ENCODE measurements at regions not wholly inside any gene's neighbourhood (a gene's known extent, or its start where the extent isn't known, plus 50 kb on each side); places are given as distances from the start of the nearest gene placed in this dataset.

DNA sequence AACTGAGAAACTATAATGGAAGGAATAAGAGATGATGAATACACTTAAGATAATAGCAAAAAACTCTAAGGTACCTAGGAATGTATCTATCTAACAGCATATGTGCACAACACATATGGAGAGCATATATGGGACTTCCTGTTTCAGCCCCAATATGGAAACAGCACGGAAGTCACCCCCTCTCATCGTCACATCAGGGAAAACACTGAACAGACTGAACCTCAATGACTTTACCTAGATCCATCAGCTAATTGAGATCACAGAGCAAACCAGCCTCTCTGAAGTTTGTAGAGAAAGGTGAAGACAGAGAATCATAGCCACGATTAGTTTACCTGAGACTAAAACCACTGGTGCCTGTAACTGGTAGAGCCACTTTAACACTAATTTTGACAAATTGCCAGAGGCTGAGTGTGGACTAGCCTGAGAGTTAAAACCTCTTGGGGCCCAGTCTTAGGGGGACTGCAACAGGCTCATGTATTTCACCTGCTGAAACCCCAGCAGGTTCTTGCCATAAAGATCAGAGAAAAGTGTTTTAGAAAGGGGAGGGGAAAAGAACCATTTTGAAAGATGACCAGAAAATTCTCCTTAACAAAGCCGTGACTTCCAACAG is 722.6 kb downstream of the TBC1D22A start:
- no peak for DNase-seq (ENCODE audit: low spot score)

DNA sequence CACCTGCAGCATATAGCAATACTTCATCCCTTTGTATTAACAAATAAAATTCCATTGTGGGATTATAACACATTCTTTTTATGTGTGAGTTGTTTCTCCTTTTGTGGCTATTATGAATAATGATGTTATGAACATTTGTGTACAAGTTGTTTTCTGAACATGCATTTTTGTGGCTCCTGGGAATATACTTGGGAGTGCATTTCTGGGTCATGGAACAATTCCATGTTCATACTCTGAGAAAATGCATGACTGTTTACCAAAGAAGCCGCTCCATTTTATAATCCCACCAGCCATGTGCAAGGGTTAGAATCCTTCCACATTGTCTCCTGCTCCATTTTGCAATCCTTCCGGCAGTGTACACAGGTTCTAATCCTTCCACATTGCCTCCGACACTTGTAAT is 713.8 kb downstream of the TBC1D22A start:
- DNase-seq (ENCODE audit: low spot score): no peak

DNA sequence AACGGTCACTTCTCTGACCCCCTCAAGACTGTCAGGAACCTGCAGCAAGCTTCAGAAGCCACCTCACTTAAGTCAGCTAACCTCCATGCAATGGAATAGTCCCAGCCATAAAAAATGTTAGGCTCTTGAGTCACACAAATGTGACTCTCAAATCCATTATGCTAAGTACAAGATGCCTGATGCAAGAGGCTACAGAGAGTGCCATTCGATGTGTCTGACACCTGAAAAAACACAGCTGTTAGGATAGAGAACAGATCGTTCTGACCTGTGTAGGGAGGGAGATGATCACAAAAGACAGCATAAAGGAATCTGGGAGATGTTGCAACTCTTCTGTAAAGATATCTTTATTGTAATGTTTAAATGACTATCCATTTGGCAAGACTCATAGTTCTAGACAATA is 712.4 kb downstream of the TBC1D22A start:
- DNase-seq (ENCODE audit: low spot score): no peak

DNA sequence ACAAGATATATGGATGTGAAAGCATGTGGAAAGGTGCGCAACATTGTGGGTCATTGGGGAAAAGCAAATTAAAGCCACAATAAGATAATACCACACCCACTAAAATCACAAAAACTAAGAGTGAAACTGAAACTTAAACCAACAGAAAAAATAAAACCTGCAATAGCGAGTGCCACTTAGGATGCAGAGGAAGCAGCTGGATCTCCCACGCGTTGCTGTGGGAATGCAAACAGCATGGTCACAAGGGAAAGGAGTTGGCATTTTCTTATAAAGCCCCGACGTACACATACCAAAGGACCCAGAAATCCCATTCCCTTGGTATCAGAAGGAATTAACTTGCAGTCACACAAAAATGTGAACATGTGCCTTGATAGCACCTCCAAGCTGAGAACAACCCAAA is 712.0 kb downstream of the TBC1D22A start:
- no peak for DNase-seq (ENCODE audit: low spot score)

DNA sequence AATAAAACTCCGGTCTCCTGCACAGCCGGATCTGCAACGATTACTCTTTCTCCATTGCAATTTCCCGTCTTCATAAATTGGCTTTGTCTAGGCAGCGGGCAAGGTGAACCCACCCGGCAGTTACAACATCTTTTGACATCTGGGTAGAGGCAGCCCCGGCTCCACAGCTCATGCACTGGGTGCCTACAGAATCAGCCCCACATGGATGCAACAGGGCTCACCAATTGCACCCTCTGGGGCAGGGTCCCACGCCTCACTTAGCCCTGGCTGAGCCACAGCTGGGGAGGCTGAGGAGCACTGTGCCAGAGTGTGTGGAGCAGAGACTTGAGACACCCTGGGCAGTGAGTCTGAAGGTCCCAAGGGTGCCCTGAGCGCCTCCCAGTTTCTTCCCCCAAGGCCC is 710.2 kb downstream of the TBC1D22A start:
- DNase-seq (ENCODE audit: low spot score): no peak

DNA sequence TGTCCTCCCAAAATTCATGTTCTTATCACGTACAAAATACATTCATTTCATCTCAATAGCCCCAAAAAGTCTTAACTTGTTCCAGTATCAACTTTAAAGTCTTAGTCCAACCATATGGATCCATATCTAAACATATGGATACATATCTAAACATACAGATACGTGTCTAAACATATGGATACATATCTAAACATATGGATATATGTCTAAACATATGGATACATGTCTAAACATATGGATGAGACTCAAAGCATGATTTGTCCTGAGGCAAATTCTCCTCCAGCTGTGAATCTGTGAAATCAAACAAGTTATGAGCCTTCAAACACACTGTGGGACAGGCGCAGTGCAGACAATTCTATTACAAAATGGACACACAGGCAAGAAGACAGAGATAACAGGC is 709.0 kb downstream of the TBC1D22A start:
- no peak for DNase-seq (ENCODE audit: low spot score)

DNA sequence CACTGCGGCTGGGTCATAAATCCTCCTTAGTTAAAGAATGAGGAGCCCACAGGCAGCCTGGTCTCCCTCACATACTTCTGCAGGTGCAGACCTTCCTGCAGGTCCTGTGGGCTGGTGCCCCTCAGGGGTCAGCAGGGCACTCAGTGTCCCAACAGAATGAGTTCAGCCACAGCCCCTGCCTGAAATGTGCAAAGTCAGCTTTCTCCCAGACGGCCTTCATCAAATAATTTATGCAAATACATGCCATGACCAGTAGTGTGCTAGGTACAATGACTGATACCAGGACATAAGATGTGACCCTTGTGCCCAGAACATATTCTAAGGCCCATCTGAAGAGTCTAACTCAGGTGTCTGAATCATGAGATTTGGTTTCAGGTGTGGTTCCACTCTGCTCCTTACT is 703.4 kb downstream of the TBC1D22A start:
- DNase-seq (ENCODE audit: low spot score): no peak

DNA sequence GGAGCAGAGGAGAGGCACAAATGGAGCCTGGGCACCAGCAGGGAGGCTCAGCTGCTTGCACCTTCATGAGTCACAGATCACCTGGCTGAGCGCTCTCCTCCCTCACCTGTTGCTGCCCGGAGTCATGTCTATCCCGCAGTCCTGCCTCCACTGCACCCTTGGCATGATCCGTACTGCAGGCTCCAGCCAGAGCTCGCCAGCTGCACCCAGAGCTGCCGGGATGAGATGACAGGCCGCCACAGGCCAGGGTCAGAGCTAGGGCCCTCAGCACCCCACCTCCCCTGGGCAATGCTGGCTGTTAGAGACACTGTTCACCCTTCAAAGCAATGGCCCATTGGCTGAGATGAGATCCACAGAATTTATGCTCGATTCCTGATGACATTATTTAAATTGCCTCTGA is 702.8 kb downstream of the TBC1D22A start:
- DNase-seq (ENCODE audit: low spot score): no peak

DNA sequence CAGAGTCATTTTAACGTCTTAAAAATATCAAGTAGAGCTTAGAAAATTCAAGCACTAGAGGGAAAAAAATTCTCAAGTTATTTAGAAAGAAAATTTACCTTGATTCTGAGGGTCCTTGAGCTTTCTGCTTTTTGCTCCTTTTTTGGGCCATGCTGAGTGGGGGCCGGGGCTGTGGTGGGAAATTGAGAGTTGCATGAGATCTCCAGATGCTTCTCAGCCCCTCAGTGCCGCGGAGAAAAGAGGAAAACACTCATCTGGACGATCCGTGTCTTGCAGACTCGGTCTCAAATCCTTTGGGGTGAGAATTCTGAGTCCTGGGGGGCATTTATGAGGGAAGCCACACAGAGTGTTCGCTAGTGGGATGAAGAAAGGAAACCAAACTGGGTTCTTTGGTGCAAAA is 700.8 kb downstream of the TBC1D22A start:
- DNase-seq (ENCODE audit: low spot score): no peak

DNA sequence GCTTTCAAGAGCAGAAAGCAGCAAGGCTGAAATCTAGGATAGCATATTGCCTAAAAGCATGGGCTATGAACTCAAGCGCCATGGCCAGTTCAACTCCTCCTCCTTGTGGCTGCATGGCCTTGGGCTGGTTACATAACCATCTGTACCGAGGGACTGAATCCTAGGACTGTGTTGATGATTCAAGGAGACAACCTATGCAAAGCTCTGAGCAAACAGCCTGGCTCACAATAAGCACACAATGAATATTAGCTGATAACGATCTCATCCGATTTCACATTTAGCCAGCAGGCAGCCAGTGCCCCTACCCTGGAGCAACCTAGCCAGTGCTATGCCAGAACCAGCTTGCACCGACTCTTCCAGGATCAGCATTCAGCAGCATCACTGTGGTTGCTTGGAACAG is 698.4 kb downstream of the TBC1D22A start:
- DNase-seq (ENCODE audit: low spot score): no peak

DNA sequence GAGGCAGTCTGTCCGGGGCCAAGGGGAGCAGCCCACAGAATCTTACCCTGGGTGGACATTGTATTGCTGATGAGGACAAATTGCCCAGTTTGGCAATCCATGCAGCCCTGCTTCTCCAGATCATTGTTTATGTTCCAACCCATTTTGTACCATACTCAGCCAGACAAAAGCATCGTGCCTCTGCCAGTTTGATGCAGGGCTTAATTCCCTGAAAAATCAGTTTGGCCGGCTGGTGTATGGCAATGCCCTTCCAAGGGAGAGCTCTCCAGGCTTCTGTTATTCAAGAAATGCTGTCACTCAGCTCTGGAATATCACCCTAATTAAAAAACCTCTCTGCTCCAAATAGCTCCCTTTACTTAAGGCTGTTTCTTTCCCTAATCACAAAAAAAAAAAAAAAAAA is 697.7 kb downstream of the TBC1D22A start:
- DNase-seq (ENCODE audit: low spot score): no peak

DNA sequence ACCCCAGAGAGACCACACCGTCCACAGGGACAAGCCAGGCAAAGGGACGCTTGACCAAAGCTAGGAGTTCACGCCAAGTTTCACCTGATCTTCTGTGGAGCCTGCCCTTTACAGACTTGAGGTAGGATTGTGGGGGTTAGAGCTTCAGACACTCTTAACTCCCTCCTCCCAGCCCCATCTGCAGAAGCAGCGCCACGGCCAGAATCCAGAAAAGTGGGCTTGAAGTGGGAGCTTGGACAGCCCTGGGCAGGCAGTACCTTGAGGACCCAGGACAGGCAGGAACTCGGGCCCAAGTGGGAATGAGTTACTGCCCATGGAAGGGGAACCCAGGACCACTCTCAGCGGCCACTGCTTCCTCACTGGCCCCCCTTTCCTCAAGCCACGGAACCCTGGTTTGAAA is 695.9 kb downstream of the TBC1D22A start:
- no peak for DNase-seq (ENCODE audit: low spot score)

DNA sequence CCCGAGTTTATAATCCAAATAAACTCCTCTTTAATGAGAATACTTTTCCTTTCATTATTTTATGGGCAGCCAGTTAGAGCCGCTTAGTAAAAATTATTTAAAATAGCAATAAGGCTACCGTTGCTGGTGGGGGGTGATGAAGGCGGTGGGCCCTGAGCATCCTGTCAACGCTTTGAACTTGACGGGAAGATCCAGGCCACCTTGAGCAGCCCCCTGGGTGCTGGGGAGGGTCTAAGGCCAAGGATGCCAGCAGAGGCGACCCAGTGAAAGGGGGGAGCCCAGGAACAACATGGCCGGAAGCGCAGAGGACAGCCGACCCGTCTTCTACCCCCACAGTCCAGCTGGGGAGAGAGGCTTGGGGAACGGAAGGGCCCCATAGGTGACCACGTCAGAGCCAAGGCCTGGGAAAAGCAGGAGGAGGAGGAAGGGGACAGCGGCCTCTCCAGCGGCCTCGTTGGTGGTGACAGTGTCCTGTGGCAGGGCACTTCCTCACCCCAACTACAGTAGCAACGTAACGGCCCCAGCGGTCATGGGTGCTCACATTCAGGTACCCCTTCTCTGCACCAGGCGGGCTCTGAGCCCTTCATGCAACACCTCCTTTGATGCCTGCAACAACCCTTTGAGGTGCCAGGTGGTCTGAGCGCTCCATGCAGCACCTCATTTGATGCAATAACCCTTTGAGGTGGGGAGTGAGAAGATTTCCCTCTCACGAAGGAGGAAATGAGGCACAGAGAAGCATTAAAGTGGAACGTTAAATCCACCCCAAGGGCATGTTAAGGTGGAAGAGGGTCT is 695.3 kb downstream of the TBC1D22A start:
- no peak for DNase-seq (ENCODE audit: low spot score)

DNA sequence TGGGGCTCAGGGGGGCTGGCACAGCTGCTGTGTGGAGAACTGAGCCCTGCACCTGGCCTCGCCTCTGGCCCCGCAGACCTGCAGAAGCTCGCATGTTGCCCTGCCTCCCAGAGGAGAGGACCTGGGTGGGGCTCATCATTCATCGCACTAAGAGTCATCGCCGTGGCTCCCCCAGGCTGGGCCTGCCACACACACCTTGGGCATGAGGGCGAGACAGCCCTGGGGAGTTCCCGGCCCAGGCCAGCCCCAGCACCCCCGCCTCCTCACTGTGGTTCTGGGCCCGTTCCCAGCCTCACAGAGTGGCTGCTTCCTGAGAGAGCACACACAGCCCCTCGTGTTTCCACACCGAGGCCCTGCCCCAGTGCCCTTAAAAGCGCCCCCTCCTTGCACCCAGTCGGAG is 694.6 kb downstream of the TBC1D22A start:
- no peak for DNase-seq (ENCODE audit: low spot score)

DNA sequence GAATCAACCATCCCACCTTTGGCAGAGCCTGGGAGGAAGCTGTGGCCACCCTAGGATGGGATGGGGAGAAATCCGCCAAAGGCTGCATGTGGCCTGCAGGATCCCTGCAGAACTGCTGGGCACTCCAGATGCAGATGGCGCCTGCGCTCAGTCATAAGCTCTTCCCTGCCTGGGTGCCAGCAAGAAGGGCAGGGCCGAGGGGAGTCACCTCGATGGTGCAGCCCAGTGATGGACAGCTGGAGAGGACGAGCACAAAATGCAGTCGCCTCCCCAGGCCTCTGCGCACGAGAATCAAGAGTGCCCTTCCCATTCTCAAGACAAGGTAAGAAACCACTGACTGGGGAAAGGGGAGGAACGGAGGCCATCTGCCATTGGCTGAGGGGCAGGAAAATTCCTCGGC is 693.6 kb downstream of the TBC1D22A start:
- no peak for DNase-seq (ENCODE audit: low spot score)

DNA sequence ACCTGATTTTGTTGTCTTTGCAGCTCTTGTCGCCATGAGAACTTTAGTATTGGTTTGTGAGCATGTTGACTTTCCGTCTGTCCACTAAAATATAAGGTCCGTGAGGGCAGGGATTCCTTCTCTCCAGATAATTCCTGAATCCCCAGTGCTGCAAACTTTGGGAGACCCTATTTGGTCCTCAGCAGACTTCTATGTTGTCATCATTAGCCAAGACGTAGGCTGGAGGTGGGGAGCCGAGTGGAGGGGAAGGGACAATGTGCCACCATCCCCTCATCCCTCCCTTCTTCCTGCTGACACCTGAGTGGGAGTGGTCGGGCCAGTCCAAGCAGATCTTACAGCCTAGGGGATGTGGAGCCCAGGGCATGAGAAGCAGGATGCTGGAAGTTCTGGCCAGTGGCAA is 690.6 kb downstream of the TBC1D22A start:
- DNase-seq (ENCODE audit: low spot score): no peak

DNA sequence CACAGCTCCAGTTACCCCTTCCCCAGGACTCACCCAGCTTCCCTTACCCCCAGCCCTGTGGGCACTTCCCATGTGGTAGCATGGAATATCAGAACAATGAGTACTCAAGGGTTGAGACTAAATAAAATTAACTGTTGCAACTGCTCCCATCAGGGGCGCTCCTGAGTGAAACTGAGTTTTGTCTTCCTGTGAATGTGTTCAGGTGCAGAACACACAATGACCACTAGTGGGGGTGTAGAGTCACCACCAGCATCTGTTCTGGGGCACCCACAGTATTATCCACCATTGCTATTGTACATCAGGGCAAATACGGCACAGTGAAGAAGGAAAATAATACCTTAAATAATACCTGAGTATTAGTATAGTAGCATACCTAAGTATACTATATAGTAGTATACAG is 689.7 kb downstream of the TBC1D22A start:
- DNase-seq (ENCODE audit: low spot score): no peak

DNA sequence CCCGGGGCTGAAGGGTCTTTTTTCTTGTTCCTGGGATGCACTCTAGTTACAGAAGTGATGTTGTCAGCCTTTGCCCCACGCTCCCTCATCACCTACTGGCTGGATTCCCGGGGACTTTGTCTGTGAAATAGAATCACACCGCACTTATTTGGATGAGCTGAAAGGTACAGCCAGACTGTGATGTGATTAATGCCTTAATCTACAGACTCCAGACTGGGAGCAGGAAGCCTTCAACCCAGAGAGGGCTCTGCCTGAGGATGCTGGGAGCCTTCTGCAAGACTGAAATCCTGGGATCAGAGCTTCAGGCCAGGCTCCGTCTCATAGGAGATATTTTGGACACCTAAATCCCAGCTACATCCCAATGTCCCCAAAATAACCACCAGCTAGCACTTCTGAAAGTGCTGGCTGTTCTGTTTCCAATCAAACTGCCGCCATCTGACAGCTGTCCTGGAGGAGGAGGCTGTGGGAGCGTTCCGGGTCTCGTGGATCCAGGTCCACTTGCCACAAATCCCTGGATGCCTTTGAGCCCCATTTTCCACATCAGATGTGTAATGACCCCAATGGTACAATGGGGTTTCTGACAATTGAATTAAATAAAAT is 688.5 kb downstream of the TBC1D22A start:
- DNase-seq (ENCODE audit: low spot score): no peak

DNA sequence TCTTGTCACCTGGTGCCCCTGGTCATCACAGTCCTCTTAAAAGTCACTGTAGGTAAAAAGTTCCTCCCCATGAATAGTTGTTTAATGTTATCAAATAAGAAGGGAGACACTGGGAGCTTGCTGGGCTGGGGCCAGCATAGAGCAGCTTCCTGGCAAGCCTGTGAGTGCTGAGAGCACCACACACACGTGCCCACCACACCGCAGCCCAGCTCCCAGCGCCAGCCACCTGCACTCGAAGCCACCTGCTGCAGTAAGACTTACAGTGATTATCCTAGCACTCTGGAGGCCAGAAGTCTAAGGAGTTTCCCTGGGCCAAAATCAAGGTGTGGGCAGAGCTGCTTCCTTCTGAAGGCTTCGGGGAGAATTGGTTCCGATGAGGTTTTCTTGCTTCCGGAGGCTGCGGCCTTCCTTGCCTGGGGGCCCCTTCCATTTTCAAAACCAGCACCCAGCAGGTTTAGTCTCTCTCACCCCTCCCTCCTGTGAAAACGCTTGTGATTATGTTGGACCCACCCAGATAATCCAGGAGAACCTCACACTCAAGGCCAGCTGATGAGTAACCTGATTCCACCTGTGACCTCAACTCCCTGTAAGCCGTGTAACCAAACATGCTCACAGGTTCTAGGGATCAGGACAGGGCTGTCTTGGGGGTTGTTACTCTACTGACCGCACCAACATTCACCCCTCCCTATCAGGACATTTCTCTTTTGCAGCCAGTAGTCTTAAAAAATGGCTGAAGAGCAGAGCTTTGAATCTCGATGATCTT is 687.2 kb downstream of the TBC1D22A start:
- no peak for DNase-seq (ENCODE audit: low spot score)

DNA sequence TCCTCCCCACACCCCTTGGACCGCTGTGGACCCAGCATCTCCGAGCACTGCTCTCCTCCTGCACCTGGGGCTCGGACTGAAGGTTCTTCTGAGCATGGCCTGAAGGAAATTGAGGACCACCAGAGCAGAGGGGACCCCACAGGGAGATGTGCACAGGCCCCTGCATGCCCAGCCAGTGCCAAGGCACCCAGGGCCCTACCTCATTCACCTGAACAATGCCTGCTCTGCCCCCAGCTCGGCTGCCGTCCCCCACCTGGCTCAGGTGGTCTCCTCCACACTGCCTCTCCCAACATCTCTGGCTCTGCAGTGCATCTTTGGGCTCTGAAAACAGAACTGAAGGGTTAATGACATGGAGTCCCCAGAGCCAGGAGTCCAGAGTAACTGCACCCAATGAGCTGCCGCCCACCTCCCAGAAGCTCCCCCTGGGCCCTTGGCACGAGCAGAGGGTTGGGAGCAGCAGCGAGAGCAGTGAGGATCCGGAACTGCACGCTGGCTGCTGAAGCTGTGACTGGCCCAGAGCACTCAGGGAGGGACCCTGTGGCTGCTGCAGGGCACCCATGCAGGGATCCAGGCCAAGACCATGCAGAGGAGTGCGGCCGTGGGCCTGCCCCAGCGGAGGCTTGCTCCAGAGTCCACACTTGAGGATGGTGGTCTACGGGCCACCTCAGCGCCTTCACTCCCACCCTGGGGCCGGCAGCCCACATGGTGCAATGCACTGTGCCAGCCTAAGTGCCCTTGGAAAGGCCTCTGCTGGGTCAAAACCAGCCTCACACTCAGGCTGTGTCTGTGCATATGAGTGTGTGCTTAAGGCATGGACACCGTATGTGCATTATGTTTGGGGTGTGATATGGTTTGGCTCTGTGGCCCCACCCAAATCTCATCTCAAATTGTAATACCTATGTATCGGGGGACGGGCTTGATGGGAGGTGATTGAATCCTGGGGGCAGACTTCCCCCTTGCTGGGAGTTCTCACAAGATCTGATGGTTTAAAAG is 686.1 kb downstream of the TBC1D22A start:
- no peak for DNase-seq (ENCODE audit: low spot score)
